DOHH2 (cell line): ENCODE measurements at regions not wholly inside any gene's neighbourhood (a gene's known extent, or its start where the extent isn't known, plus 50 kb on each side); places are given as distances from the start of the nearest gene placed in this dataset.

ENCODE experiments used
- H3F3A ChIP-seq: fragments of 200-600 bp; sonication (generic), shearing (Covaris generic); 2 replicates; pipeline ENCODE4 v1.6.0; 2016; ENCODE audit warnings: antibody characterized with exemption, mild to moderate bottlenecking; ENCODE audit not compliant: control insufficient read depth, insufficient read depth
- H3K27ac ChIP-seq: fragments of 200-600 bp; sonication (generic); 2 replicates; pipeline ENCODE4 v1.5.1; 2014; ENCODE audit warnings: low read depth, mild to moderate bottlenecking, low read length, moderate library complexity
- H3K27me3 ChIP-seq: fragments of 200-600 bp; sonication (generic); 2 replicates; pipeline ENCODE4 v1.6.1; 2014; ENCODE audit warnings: mild to moderate bottlenecking, low read length, mixed read lengths; ENCODE audit not compliant: control insufficient read depth
- H3K36me3 ChIP-seq: fragments of 200-600 bp; sonication (generic); 2 replicates; pipeline ENCODE4 v1.6.1; 2014; ENCODE audit warnings: mild to moderate bottlenecking, low read length, moderate library complexity, mixed read lengths; ENCODE audit not compliant: control insufficient read depth
- H3K4me1 ChIP-seq: fragments of 200-600 bp; sonication (generic); 2 replicates; pipeline ENCODE4 v1.6.1; 2014; ENCODE audit warnings: mild to moderate bottlenecking, low read length, mixed read lengths; ENCODE audit not compliant: control insufficient read depth
- H3K4me2 ChIP-seq: fragments of 200-600 bp; sonication (generic); 2 replicates; pipeline ENCODE4 v1.6.0; 2014; ENCODE audit warnings: mild to moderate bottlenecking, low read length, moderate library complexity
- H3K4me3 ChIP-seq: fragments of 200-600 bp; sonication (generic); 2 replicates; pipeline ENCODE4 v1.5.1; 2014; ENCODE audit warnings: mild to moderate bottlenecking, low read length, mixed read lengths
- H3K79me2 ChIP-seq: fragments of 200-600 bp; sonication (generic); 2 replicates; pipeline ENCODE4 v1.6.1; 2014; ENCODE audit warnings: mild to moderate bottlenecking, low read length, mixed read lengths; ENCODE audit not compliant: control insufficient read depth
- H3K9me2 ChIP-seq: fragments of 200-600 bp; sonication (generic); replicated peaks from 2 replicates; pipeline ENCODE4 v1.6.1; 2014; ENCODE audit warnings: mild to moderate bottlenecking, low read length, mixed read lengths; ENCODE audit not compliant: control insufficient read depth
- H3K9me3 ChIP-seq: fragments of 200-600 bp; sonication (generic); 2 replicates; pipeline ENCODE4 v1.6.1; 2014; ENCODE audit warnings: antibody characterized with exemption, low read length, mixed read lengths; ENCODE audit not compliant: control insufficient read depth, insufficient read depth
- H4K20me1 ChIP-seq: fragments of 200-600 bp; sonication (generic); 2 replicates; pipeline ENCODE4 v1.6.0; 2014; ENCODE audit warnings: low read depth, mild to moderate bottlenecking, antibody characterized with exemption, low read length, moderate library complexity; ENCODE audit not compliant: control insufficient read depth, insufficient read depth
- CTCF ChIP-seq: fragments of 200-600 bp; sonication (generic); IDR thresholded peaks from one replicate; pipeline ENCODE4 v1.5.1; 2014; ENCODE audit warnings: antibody characterized with exemption, mild to moderate bottlenecking, low read depth, low read length; ENCODE audit not compliant: poor library complexity, severe bottlenecking
- EZH2phosphoT487 ChIP-seq: fragments of 200-600 bp; sonication (generic); IDR thresholded peaks from 2 replicates; pipeline ENCODE4 v1.6.1; 2017; ENCODE audit warnings: borderline replicate concordance, mild to moderate bottlenecking, antibody characterized with exemption, low read length, moderate library complexity, mixed read lengths

- TF ChIP-seq CTCF (no peak), EZH2phosphoT487 (no peak)
- H4K20me1 ChIP-seq: no peaks in the 10 kb centered on the region
- H3K36me3 ChIP-seq: no peaks in the 10 kb centered on the region
- H3K9me2 ChIP-seq: no peaks in the 10 kb centered on the region
- H3K9me3 ChIP-seq: peaks cover 4% of the 10 kb centered on the region; the same call in 1 of the 2 replicates
- peaks cover 13% of the 10 kb centered on the region for H3K27me3 ChIP-seq
- H3K27ac ChIP-seq: no peak overlapping the region
- H3K4me2 ChIP-seq: no peak overlapping the region
- H3K4me1 ChIP-seq: no peaks in the 10 kb centered on the region
- H3K79me2 ChIP-seq: no peaks in the 10 kb centered on the region
- H3F3A ChIP-seq: no peaks in the 10 kb centered on the region
- H3K4me3 ChIP-seq: no peak overlapping the region
These were observed 182.4 kb downstream of the SEM1 start for GRCh38 chr7:96527133-96527827.

- Histone ChIP-seq H3K9me3 (peaks cover 4% of the 10 kb centered on the region; the same call in 1 of the 2 replicates), H3K27ac (no peak overlapping the region), H3K4me3 (no peak overlapping the region), H3K4me2 (no peak overlapping the region), H3F3A (no peaks in the 10 kb centered on the region), H3K27me3 (peaks cover 7% of the 10 kb centered on the region), H3K9me2 (no peaks in the 10 kb centered on the region), H3K36me3 (no peaks in the 10 kb centered on the region), H3K4me1 (no peaks in the 10 kb centered on the region), H4K20me1 (no peaks in the 10 kb centered on the region), H3K79me2 (no peaks in the 10 kb centered on the region)
- TF ChIP-seq EZH2phosphoT487 (no peak), CTCF (no peak)
These were observed 183.2 kb downstream of the SEM1 start for GRCh38 chr7:96526496-96526895.

DNA sequence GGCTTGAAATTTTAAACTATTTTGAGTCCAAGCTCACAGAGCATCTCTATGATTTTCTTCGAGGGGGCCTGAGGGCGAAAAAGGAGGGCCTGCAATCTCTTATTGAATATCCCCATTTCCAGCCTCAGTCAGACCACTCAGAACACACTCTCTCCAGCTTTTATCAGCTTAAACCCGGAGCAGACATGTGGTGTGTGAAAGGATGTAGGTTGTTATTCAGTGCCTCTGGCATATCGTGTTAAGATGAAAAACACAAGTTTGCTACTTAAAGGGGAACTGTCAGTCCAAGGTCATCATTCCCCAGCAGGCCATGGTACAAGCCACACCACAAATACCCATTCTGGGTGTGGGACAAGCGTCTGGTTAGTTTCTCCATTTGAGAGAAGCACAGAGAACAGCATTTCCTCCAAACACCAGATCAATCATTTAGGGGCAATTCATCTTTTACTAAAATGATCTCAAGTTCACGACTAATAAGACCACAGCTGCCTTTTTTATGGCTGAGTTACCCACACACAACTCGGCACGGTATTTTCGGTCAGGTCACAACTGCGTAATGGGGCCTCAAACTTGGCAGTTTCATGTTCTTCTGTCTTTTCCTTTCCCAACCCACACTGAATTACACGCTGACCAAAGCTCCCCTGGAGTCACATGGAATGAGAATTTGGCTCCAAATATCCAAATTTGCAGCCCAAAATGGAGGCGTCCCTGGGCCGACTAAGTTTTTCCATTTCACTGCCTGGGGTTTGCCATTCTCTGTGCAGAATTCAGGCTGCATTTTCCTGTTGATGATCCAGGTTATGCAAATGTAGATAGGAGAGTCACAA, 188.4 kb downstream of the SEM1 start:
- peaks cover 4% of the 10 kb centered on the region; the same call in 1 of the 2 replicates for H3K9me3 ChIP-seq
- no peak overlapping the region for H3K4me3 ChIP-seq
- no peaks in the 10 kb centered on the region for H3K36me3 ChIP-seq
- H4K20me1 ChIP-seq: no peaks in the 10 kb centered on the region
- no peaks in the 10 kb centered on the region; the same call in 1 of the 2 replicates for H3K9me2 ChIP-seq
- H3F3A ChIP-seq: no peaks in the 10 kb centered on the region
- TF ChIP-seq EZH2phosphoT487 (no peak), CTCF (no peak)
- H3K4me1 ChIP-seq: no peaks in the 10 kb centered on the region
- H3K4me2 ChIP-seq: no peak overlapping the region
- no peaks in the 10 kb centered on the region for H3K79me2 ChIP-seq
- H3K27ac ChIP-seq: no peak overlapping the region
- H3K27me3 ChIP-seq: no peaks in the 10 kb centered on the region
